ENCODE measurements at regions not wholly inside any gene's neighbourhood (a gene's known extent, or its start where the extent isn't known, plus 50 kb on each side); places are given as distances from the start of the nearest gene placed in this dataset.

DNA sequence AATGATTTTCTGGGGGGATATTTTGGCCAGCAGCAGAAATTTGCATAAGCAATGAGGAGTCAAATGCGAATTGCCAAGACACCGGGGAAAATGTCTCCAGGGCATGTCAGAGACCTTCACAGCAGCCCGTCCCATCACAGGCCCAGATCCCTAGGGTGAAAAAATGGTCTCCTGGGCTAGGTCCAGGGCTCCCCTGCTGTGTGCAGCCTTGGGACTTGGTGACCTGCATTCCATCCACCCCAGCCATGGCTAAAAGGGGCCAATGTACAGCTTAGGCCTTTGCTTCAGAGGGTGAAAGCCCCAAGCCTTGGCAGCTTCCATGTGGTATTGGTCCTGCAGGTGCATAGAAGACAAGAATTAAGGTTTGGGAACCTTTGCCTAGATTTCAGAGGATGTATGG is 534.5 kb upstream of the MEF2C start:
- no peak overlapping the region for H2BK12ac ChIP-seq (ENCODE audit: low read depth, low read length)
- no peak overlapping the region for H3K4me2 ChIP-seq (ENCODE audit: insufficient read depth in 1 of 2, low read depth in 2 of 2, low read length in 2 of 2)
- no peaks in the 10 kb centered on the region for H3K9me3 ChIP-seq (ENCODE audit: insufficient read depth in 2 of 2, low read depth in 1 of 2, low read length in 1 of 2)
- H3K27me3 ChIP-seq (replicated peaks in 1 of 4; ENCODE audit: control insufficient read depth in 3 of 4, extremely low read depth in 1 of 4, insufficient read depth in 3 of 4, low read length in 3 of 4) = no peaks in the 10 kb centered on the region
- no peak overlapping the region for H3K9ac ChIP-seq (replicated peaks in 1 of 4; ENCODE audit: extremely low read depth in 1 of 4, low read depth in 3 of 4, low read length in 3 of 4)
- no peak overlapping the region for H2AK5ac ChIP-seq (ENCODE audit: low read depth, low read length)
- no peak overlapping the region for H2BK5ac ChIP-seq (ENCODE audit: low read depth, low read length)
- no peak overlapping the region for H2BK120ac ChIP-seq (replicated peaks; ENCODE audit: low read depth, low read length)
- no peak overlapping the region for H3K56ac ChIP-seq (replicated peaks; ENCODE audit: insufficient read length, low read depth, low read length)
- no peak overlapping the region for H3K4ac ChIP-seq (replicated peaks; ENCODE audit: insufficient read length, low read depth, low read length)
- no peak overlapping the region for H4K91ac ChIP-seq (replicated peaks; ENCODE audit: insufficient read length, low read length)
- no peak overlapping the region for H4K5ac ChIP-seq (ENCODE audit: insufficient read length, low read depth, low read length)
- H3K23me2 ChIP-seq (ENCODE audit: low read depth, low read length) = no peaks in the 10 kb centered on the region
- H3K4me1 ChIP-seq (replicated peaks in 1 of 4; ENCODE audit: control insufficient read depth in 3 of 4, insufficient read depth in 4 of 4, low read length in 3 of 4) = no peaks in the 10 kb centered on the region; a peak in 1 of 7 replicates
- H3K4me3 ChIP-seq (ENCODE audit: extremely low read depth in 1 of 4, insufficient read depth in 2 of 4, low read depth in 3 of 4, low read length in 4 of 4) = no peak overlapping the region
- no peaks in the 10 kb centered on the region for H3K79me2 ChIP-seq (ENCODE audit: control insufficient read depth in 1 of 2, insufficient read depth in 2 of 2, low read length in 2 of 2)
- H4K8ac ChIP-seq (ENCODE audit: extremely low read depth, insufficient read depth, low read length) = no peak overlapping the region
- H3K18ac ChIP-seq (ENCODE audit: extremely low read depth, low read length) = no peak overlapping the region
- CTCF ChIA-PET (ENCODE audit: partially characterized antibody) = interaction anchor here (1.0 kb wide), 1 partner anchor 26 kb away, joined by 3 read pairs; no protein-coding TSS in a partner anchor
- H2AFZ ChIP-seq (ENCODE audit: low read length) = no peak overlapping the region
- H2BK15ac ChIP-seq (ENCODE audit: low read length) = no peak overlapping the region
- H3K14ac ChIP-seq (ENCODE audit: insufficient read length) = no peak overlapping the region
- DNase-seq (ENCODE audit: low read depth in 1 of 2, low spot score in 2 of 2) (no peak), FAIRE-seq (no peak)
- no peaks in the 10 kb centered on the region for H3K79me1 ChIP-seq (ENCODE audit: low read depth, low read length)
- H3K23ac ChIP-seq (ENCODE audit: insufficient read length) = no peak overlapping the region
- no peaks in the 10 kb centered on the region for H3K36me3 ChIP-seq (ENCODE audit: control insufficient read depth in 2 of 4, insufficient read depth in 4 of 4, low read length in 3 of 4)
- H4K20me1 ChIP-seq (replicated peaks in 1 of 2; ENCODE audit: control insufficient read depth in 1 of 2, insufficient read depth in 2 of 2, low read length in 2 of 2) = no peaks in the 10 kb centered on the region
- TF ChIP-seq SP2 (IDR thresholded peaks at IDR 0.05; ENCODE audit: low read length) = no peak
- no peak overlapping the region for H2BK20ac ChIP-seq (ENCODE audit: low read length)
- POLR2A ChIA-PET (ENCODE audit: partially characterized antibody) = no interaction called here
- WGBS, 2 experiments (ENCODE audit: extremely low coverage in 1 of 2, insufficient coverage in 1 of 2, insufficient read length in 1 of 2, insufficient replicate concordance in 2 of 2, low coverage in 1 of 2, low lambda C conversion rate in 2 of 2, missing lambda C conversion rate in 1 of 2) = 92% methylated on average over 3 of the region's 3 CpGs; no CpG with 5 or more reads in 1 of the 2 experiments
- H3K27ac ChIP-seq (ENCODE audit: low read depth, low read length) = no peak overlapping the region
